ENCODE measurements at regions not wholly inside any gene's neighbourhood (a gene's known extent, or its start where the extent isn't known, plus 50 kb on each side); places are given as distances from the start of the nearest gene placed in this dataset.

DNA sequence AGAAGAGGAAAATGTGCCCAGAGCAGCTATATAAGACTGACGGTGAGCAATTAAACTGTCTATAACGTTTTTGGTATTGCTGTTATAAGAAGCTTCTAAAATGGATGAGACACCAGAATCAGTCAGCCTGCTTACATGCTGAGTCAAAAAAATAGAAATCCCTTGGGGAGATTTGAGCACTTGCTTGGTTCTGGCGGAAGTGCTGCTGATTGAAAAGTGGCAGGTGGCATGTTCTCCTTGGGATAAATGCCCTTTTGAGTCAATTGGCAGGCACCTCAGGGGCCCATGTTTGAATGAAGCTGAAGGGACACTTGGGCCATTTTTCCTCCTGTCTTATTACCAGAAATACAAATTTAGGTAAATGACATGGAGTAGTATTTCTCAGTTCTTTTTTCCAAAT, 148.7 kb downstream of the PTCHD1 start:
- Histone ChIP-seq H3K36me3 (no peaks in the 10 kb centered on the region), H3K27me3 (ENCODE audit: insufficient read depth, low read depth, severe bottlenecking) (peaks cover 5% of the 10 kb centered on the region), H3K9me3 (ENCODE audit: severe bottlenecking) (no peaks in the 10 kb centered on the region), H3K4me3 (ENCODE audit: low read depth, low read length) (no peak overlapping the region), H3K27ac (no peak overlapping the region)
- DNase-seq = no peak
- TF ChIP-seq CTCF (IDR thresholded peaks at IDR 0.05; ENCODE audit: low read depth, low read length) = no peak

DNA sequence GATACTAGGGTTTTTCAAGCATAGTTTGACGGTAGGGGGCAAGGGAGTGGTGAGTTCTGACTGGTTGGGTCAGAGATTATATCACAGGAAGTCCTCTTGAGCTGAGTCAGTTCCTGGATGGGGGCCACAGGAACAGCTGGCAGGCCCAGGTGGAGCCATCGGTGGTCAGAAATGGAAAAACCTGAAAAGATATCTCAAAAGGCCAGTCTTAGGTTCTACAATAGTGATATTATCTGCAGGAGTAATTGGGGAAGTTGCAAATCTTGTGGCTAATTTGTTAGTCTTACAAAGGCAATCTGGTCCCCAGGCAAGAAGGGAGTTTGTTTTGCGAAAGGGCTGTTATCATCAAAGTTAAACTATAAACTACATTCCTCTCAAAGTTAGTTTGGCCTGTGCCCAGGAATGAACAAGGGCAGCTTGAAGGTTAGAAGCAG, 159.3 kb downstream of the PTCHD1 start:
- Histone ChIP-seq H3K36me3 (no peaks in the 10 kb centered on the region), H3K27ac (no peak overlapping the region), H3K4me3 (ENCODE audit: low read depth, low read length) (no peak overlapping the region), H3K9me3 (ENCODE audit: severe bottlenecking) (no peaks in the 10 kb centered on the region), H3K27me3 (ENCODE audit: insufficient read depth, low read depth, severe bottlenecking) (peaks cover 5% of the 10 kb centered on the region)
- no peak for DNase-seq
- no peak for TF ChIP-seq CTCF (IDR thresholded peaks at IDR 0.05; ENCODE audit: low read depth, low read length)

DNA sequence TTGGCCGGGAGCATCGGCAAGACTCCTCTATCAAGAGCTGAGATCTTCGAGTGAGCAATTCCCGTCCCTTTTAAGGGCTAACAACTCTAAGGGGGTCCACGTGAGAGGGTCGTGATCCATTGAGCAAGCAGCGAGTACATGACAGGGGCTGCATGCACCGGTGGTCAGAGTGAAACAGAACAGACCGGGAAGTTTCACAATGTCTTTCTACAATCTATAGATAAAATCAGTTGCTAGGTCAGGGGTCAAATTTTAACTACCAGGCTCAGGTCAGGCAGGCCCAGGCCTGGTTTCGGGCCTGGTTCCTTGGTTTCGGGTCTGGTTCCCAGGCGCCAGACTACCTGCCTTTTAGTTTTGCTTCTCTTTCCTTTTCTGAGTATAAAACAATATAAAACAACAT, 160.1 kb downstream of the PTCHD1 start:
- Histone ChIP-seq H3K36me3 (no peaks in the 10 kb centered on the region), H3K9me3 (ENCODE audit: severe bottlenecking) (no peaks in the 10 kb centered on the region), H3K27ac (no peak overlapping the region), H3K27me3 (ENCODE audit: insufficient read depth, low read depth, severe bottlenecking) (peaks cover 5% of the 10 kb centered on the region), H3K4me3 (ENCODE audit: low read depth, low read length) (no peak overlapping the region)
- no peak for DNase-seq
- no peak for TF ChIP-seq CTCF (IDR thresholded peaks at IDR 0.05; ENCODE audit: low read depth, low read length)

GRCh38 chrX:23497919-23498318, 163.3 kb downstream of the PTCHD1 start:
- no peak overlapping the region for H3K4me3 ChIP-seq (ENCODE audit: low read depth, low read length)
- no peak overlapping the region for H3K27ac ChIP-seq
- no peak for DNase-seq
- no peaks in the 10 kb centered on the region for H3K9me3 ChIP-seq (ENCODE audit: severe bottlenecking)
- no peaks in the 10 kb centered on the region for H3K36me3 ChIP-seq
- no peak for TF ChIP-seq CTCF (IDR thresholded peaks at IDR 0.05; ENCODE audit: low read depth, low read length)
- H3K27me3 ChIP-seq (ENCODE audit: insufficient read depth, low read depth, severe bottlenecking) = peaks cover 5% of the 10 kb centered on the region

DNA sequence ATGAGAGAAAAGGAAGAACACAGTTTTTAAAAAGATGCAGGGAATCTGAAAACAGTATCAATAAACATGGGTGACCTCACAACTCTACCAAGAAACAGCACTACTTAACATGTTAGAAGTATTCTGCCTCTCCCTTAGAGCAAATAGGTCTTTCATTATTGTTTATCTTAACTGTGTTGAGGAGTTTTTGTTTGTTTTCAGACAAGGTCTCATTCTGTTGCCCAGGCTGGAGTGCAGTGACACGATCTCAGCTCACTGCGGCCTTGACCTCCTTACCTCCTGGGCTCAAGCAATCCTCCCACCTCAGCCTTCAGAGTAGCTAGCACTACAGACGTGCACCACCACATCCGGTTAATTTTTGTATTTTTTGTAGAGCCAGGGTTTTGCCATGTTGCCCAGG, 165.3 kb upstream of the PRDX4 start:
- H3K4me3 ChIP-seq (ENCODE audit: low read depth, low read length) = no peak overlapping the region
- TF ChIP-seq CTCF (IDR thresholded peaks at IDR 0.05; ENCODE audit: low read depth, low read length) = no peak
- DNase-seq = no peak
- no peak overlapping the region for H3K27ac ChIP-seq
- no peaks in the 10 kb centered on the region for H3K9me3 ChIP-seq (ENCODE audit: severe bottlenecking)
- H3K27me3 ChIP-seq (ENCODE audit: insufficient read depth, low read depth, severe bottlenecking) = peaks cover 12% of the 10 kb centered on the region
- no peaks in the 10 kb centered on the region for H3K36me3 ChIP-seq

- no peak for TF ChIP-seq CTCF (IDR thresholded peaks at IDR 0.05; ENCODE audit: low read depth, low read length)
- peaks cover 12% of the 10 kb centered on the region for H3K27me3 ChIP-seq (ENCODE audit: insufficient read depth, low read depth, severe bottlenecking)
- no peak overlapping the region for H3K27ac ChIP-seq
- DNase-seq = peak; percentile 18
- H3K9me3 ChIP-seq (ENCODE audit: severe bottlenecking) = no peaks in the 10 kb centered on the region
- no peak overlapping the region for H3K4me3 ChIP-seq (ENCODE audit: low read depth, low read length)
- H3K36me3 ChIP-seq = no peaks in the 10 kb centered on the region
Measured at GRCh38 chrX:23503835-23504539, 163.3 kb upstream of the PRDX4 start.
